HG02610 (cell line): ENCODE measurements at regions not wholly inside any gene's neighbourhood (a gene's known extent, or its start where the extent isn't known, plus 50 kb on each side); places are given as distances from the start of the nearest gene placed in this dataset.
"Not testable (repeated sequence)": the region's sequence is repeated elsewhere in the genome, so short reads cannot be mapped to it uniquely, and the experiment has no call there.

Source experiments
- ATAC-seq: cut with Tn5 transposase; IDR thresholded peaks from one replicate; pipeline ENCODE4 v1.9.1; 2021; ENCODE audit warnings: mild to moderate bottlenecking, moderate library complexity; ENCODE audit not compliant: unreplicated experiment

GRCh38 chr1:146443088-146443870 lies 214.5 kb upstream of the NOTCH2NLA start:
- ATAC-seq: not testable (repeated sequence)

- ATAC-seq: not testable (repeated sequence)
Observed at GRCh38 chr1:146438543-146438942, 209.7 kb upstream of the NOTCH2NLA start.

GRCh38 chr1:146416642-146417041 lies 187.8 kb upstream of the NOTCH2NLA start:
- not testable (repeated sequence) for ATAC-seq

- ATAC-seq: not testable (repeated sequence)
Observed at GRCh38 chr1:146415017-146415416, 186.2 kb upstream of the NOTCH2NLA start.

- ATAC-seq: not testable (repeated sequence)
Observed at GRCh38 chr1:146413911-146414310, 185.1 kb upstream of the NOTCH2NLA start.

- not testable (repeated sequence) for ATAC-seq
Observed at GRCh38 chr1:146411923-146412322, 183.1 kb upstream of the NOTCH2NLA start.

- ATAC-seq: peak; percentile 61
Observed at GRCh38 chr1:146409817-146410441, 181.1 kb upstream of the NOTCH2NLA start.

GRCh38 chr1:146409116-146409801 lies 180.4 kb upstream of the NOTCH2NLA start:
- peak; percentile 49 for ATAC-seq

- ATAC-seq: not testable (repeated sequence)
Observed at GRCh38 chr1:146401281-146401825, 172.5 kb upstream of the NOTCH2NLA start.

- not testable (repeated sequence) for ATAC-seq
Observed at GRCh38 chr1:146400173-146401121, 171.6 kb upstream of the NOTCH2NLA start.

- not testable (repeated sequence) for ATAC-seq
Observed at GRCh38 chr1:146399225-146399624, 170.4 kb upstream of the NOTCH2NLA start.

- not testable (repeated sequence) for ATAC-seq
Observed at GRCh38 chr1:146396801-146397200, 168.0 kb upstream of the NOTCH2NLA start.

GRCh38 chr1:146396242-146396641 lies 167.4 kb upstream of the NOTCH2NLA start:
- ATAC-seq: not testable (repeated sequence)

- ATAC-seq: not testable (repeated sequence)
Observed at GRCh38 chr1:146393796-146394195, 165.0 kb upstream of the NOTCH2NLA start.

GRCh38 chr1:146393154-146393553 lies 164.3 kb upstream of the NOTCH2NLA start:
- not testable (repeated sequence) for ATAC-seq

GRCh38 chr1:146389178-146389577 lies 160.4 kb upstream of the NOTCH2NLA start:
- not testable (repeated sequence) for ATAC-seq

GRCh38 chr1:146387750-146388469 lies 159.1 kb upstream of the NOTCH2NLA start:
- ATAC-seq: not testable (repeated sequence)

- ATAC-seq: peak; percentile 97
Observed at GRCh38 chr1:146386851-146387749, 158.3 kb upstream of the NOTCH2NLA start.
